ENCODE measurements at regions not wholly inside any gene's neighbourhood (a gene's known extent, or its start where the extent isn't known, plus 50 kb on each side); places are given as distances from the start of the nearest gene placed in this dataset.

DNA sequence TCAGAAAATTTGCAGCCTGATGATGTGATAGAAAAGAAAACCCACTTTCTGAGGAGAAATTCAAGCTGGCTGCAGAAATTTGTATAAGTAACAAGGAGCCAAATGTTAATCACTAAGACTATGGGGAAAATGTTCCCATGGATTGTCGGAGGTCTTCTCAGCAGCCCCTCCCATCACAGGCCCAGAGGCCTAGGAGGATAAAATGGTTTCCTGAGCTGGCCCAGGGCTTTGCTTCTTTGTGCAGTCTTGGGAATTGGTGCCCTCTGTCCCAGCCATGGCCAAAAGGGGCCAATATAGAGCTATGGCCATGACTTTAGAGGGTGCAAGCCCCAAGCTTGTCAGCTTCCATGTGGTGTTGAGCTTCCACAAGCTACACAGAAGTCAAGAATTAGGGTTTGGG, 335.9 kb downstream of the ATP23 start:
- TF ChIP-seq ZBTB7A (IDR thresholded peaks at IDR 0.05; ENCODE audit: low read depth) (no peak), EP300 (IDR thresholded peaks at IDR 0.05; ENCODE audit: borderline replicate concordance) (no peak), EGR1 (IDR thresholded peaks at IDR 0.05) (no peak), TCF12 (IDR thresholded peaks at IDR 0.05; ENCODE audit: low read depth) (no peak), YY1 (IDR thresholded peaks at IDR 0.05; ENCODE audit: low read depth) (no peak), CREB1 (IDR thresholded peaks at IDR 0.05; ENCODE audit: low read depth) (no peak), USF1 (IDR thresholded peaks at IDR 0.05) (no peak), MAX (IDR thresholded peaks at IDR 0.05) (no peak), NFIC (IDR thresholded peaks at IDR 0.05) (no peak)
- TF ChIP-seq, protein P1, sequence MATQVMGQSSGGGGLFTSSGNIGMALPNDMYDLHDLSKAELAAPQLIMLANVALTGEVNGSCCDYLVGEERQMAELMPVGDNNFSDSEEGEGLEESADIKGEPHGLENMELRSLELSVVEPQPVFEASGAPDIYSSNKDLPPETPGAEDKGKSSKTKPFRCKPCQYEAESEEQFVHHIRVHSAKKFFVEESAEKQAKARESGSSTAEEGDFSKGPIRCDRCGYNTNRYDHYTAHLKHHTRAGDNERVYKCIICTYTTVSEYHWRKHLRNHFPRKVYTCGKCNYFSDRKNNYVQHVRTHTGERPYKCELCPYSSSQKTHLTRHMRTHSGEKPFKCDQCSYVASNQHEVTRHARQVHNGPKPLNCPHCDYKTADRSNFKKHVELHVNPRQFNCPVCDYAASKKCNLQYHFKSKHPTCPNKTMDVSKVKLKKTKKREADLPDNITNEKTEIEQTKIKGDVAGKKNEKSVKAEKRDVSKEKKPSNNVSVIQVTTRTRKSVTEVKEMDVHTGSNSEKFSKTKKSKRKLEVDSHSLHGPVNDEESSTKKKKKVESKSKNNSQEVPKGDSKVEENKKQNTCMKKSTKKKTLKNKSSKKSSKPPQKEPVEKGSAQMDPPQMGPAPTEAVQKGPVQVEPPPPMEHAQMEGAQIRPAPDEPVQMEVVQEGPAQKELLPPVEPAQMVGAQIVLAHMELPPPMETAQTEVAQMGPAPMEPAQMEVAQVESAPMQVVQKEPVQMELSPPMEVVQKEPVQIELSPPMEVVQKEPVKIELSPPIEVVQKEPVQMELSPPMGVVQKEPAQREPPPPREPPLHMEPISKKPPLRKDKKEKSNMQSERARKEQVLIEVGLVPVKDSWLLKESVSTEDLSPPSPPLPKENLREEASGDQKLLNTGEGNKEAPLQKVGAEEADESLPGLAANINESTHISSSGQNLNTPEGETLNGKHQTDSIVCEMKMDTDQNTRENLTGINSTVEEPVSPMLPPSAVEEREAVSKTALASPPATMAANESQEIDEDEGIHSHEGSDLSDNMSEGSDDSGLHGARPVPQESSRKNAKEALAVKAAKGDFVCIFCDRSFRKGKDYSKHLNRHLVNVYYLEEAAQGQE (IDR thresholded peaks at IDR 0.05; ENCODE audit: low read depth) = no peak

DNA sequence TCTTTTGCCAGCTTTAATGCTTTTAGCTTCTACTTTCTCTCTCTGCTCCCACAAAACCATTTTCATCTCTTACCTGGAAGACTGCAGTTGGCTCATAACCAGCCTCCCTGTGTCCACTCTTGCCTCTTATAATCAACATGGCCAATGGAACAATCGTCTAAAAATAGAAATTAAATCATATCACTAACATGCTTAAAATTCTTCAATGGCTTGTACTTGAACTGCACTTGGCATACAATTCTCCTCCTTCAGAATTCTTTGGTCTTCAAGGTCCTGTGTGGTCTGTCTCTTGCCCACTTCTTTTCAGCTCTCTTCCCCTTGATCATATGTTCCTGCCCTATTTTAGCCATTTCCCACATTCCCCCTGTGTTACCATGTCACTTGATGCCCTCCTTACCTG, 342.2 kb downstream of the ATP23 start:
- TF ChIP-seq TEAD4 (IDR thresholded peaks at IDR 0.05) (no peak), EGR1 (IDR thresholded peaks at IDR 0.05) (no peak), TCF12 (IDR thresholded peaks at IDR 0.05; ENCODE audit: low read depth) (no peak), ZBTB7A (IDR thresholded peaks at IDR 0.05; ENCODE audit: low read depth) (no peak), TAF1 (IDR thresholded peaks at IDR 0.05; ENCODE audit: low read depth) (no peak), FOXM1 (IDR thresholded peaks at IDR 0.05; ENCODE audit: borderline replicate concordance, low read depth) (no peak), NFIC (IDR thresholded peaks at IDR 0.05) (no peak), RAD21 (IDR thresholded peaks at IDR 0.05; ENCODE audit: low read depth) (no peak)
- TF ChIP-seq, protein P1 (IDR thresholded peaks at IDR 0.05; ENCODE audit: low read depth) = no peak

DNA sequence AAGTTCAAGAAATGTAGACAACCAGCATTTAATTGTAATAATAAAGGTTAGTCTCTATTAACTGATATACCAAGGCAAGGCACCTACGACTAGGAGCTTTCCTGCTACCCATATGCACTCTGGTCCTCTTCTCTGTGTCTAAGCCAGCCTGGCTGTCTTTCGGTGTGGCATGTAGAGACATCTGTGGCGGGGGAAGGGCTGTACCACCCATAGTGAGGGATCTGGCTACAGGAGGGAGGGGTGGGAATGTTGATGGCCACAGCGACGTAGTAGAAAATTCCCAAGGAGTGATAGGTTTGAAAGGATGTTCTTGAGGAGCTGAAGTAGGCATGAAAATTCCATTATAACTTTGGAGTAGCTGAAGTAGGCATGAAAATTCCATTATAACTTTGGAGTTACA, 344.2 kb downstream of the ATP23 start:
- TF ChIP-seq TAF1 (IDR thresholded peaks at IDR 0.05; ENCODE audit: low read depth) (no peak), ZBTB7A (IDR thresholded peaks at IDR 0.05; ENCODE audit: low read depth) (no peak), EP300 (IDR thresholded peaks at IDR 0.05; ENCODE audit: borderline replicate concordance) (no peak), TCF12 (IDR thresholded peaks at IDR 0.05; ENCODE audit: low read depth) (no peak), USF1 (IDR thresholded peaks at IDR 0.05) (no peak), TEAD4 (IDR thresholded peaks at IDR 0.05) (no peak), EGR1 (IDR thresholded peaks at IDR 0.05) (no peak), MAX (IDR thresholded peaks at IDR 0.05) (no peak), YY1 (IDR thresholded peaks at IDR 0.05; ENCODE audit: low read depth) (no peak), CREB1 (IDR thresholded peaks at IDR 0.05; ENCODE audit: low read depth) (no peak), RAD21 (IDR thresholded peaks at IDR 0.05; ENCODE audit: low read depth) (no peak), CEBPB (IDR thresholded peaks at IDR 0.05) (no peak), FOXM1 (IDR thresholded peaks at IDR 0.05; ENCODE audit: borderline replicate concordance, low read depth) (no peak), NFIC (IDR thresholded peaks at IDR 0.05) (no peak)
- TF ChIP-seq, protein P1 (IDR thresholded peaks at IDR 0.05; ENCODE audit: low read depth) = no peak

GRCh38 chr12:58286353-58286752, 345.0 kb downstream of the ATP23 start:
- no peak for TF ChIP-seq EP300 (IDR thresholded peaks at IDR 0.05; ENCODE audit: borderline replicate concordance)
- no peak for TF ChIP-seq TCF12 (IDR thresholded peaks at IDR 0.05; ENCODE audit: low read depth)
- TF ChIP-seq FOXM1 (IDR thresholded peaks at IDR 0.05; ENCODE audit: borderline replicate concordance, low read depth) = no peak
- no peak for TF ChIP-seq USF1 (IDR thresholded peaks at IDR 0.05)
- no peak for TF ChIP-seq EGR1 (IDR thresholded peaks at IDR 0.05)
- TF ChIP-seq, protein P1 (IDR thresholded peaks at IDR 0.05; ENCODE audit: low read depth) = no peak
- no peak for TF ChIP-seq RAD21 (IDR thresholded peaks at IDR 0.05; ENCODE audit: low read depth)
- no peak for TF ChIP-seq NFIC (IDR thresholded peaks at IDR 0.05)
- no peak for TF ChIP-seq YY1 (IDR thresholded peaks at IDR 0.05; ENCODE audit: low read depth)

All from Ishikawa (cell line).